Liver (tissue), 8 donors: ENCODE measurements at regions not wholly inside any gene's neighbourhood (a gene's known extent, or its start where the extent isn't known, plus 50 kb on each side); places are given as distances from the start of the nearest gene placed in this dataset.

Source experiments
- DNase-seq: peaks from one replicate; pipeline ENCODE4 v3.0.0-alpha.2; 2017; ENCODE audit warnings: low spot score
- H3K27ac ChIP-seq, 2 donors: one replicate each; pipeline ENCODE4 v1.7.0; 2013; ENCODE audit warnings: inconsistent platforms in 2 of 2, low read length in 2 of 2, control low read depth in 1 of 2, low read depth in 1 of 2, mild to moderate bottlenecking in 1 of 2
- H3K27me3 ChIP-seq, 4 donors: one replicate each; pipeline versions ENCODE4 v1.6.1 to v1.7.0; 2013; ENCODE audit warnings: low read length in 3 of 4, inconsistent platforms in 1 of 4, mild to moderate bottlenecking in 1 of 4, moderate library complexity in 1 of 4; ENCODE audit not compliant: control insufficient read depth in 4 of 4, insufficient read depth in 4 of 4
- H3K36me3 ChIP-seq, 4 donors: one replicate each; pipeline versions ENCODE4 v1.6.1 to v1.7.0; 2013; ENCODE audit warnings: low read length in 3 of 4, mild to moderate bottlenecking in 3 of 4, low read depth in 1 of 4, moderate library complexity in 1 of 4; ENCODE audit not compliant: control insufficient read depth in 4 of 4, insufficient read depth in 3 of 4
- H3K4me1 ChIP-seq, 4 donors: one replicate each; pipeline versions ENCODE4 v1.6.1 to v1.7.0; 2013; ENCODE audit warnings: low read length in 3 of 4, mild to moderate bottlenecking in 3 of 4, moderate library complexity in 1 of 4; ENCODE audit not compliant: control insufficient read depth in 4 of 4, insufficient read depth in 4 of 4
- H3K4me3 ChIP-seq, 3 donors: one replicate each; pipeline versions ENCODE4 v1.6.1 to v1.7.0; 2013; ENCODE audit warnings: low read length in 3 of 3, control low read depth in 1 of 3, low read depth in 1 of 3, mild to moderate bottlenecking in 1 of 3
- H3K9ac ChIP-seq, 2 donors: one replicate each; pipeline ENCODE4 v1.7.0; 2013; ENCODE audit warnings: low read length in 2 of 2, mild to moderate bottlenecking in 2 of 2, moderate library complexity in 2 of 2, control low read depth in 1 of 2, low read depth in 1 of 2
- H3K9me3 ChIP-seq, 4 donors: one replicate each; pipeline versions ENCODE4 v1.6.1 to v1.7.0; 2013; ENCODE audit warnings: low read length in 3 of 4; ENCODE audit not compliant: control insufficient read depth in 4 of 4
- ATF3 ChIP-seq: IDR thresholded peaks from 2 replicates; pipeline ENCODE4 v1.6.1; 2016; ENCODE audit warnings: antibody characterized with exemption
- CTCF ChIP-seq: fragments of 150-350 bp; IDR thresholded peaks from 2 replicates; pipeline ENCODE4 v1.5.1; 2017; ENCODE audit warnings: improper control_type of control experiment, low read depth, low read length; ENCODE audit not compliant: missing input control
- FOXA2 ChIP-seq: IDR thresholded peaks from 2 replicates; pipeline ENCODE4 v1.6.1; 2016; ENCODE audit warnings: antibody characterized with exemption
- GABPA ChIP-seq, 2 donors: IDR thresholded peaks in 1 of 2; conservative IDR thresholded peaks in 1 of 2; 2 replicates each; pipeline ENCODE4 v1.6.1; 2016; ENCODE audit warnings: antibody characterized with exemption in 2 of 2, mild to moderate bottlenecking in 1 of 2, moderate library complexity in 1 of 2
- HNF4A ChIP-seq, 2 donors: conservative IDR thresholded peaks; 2 replicates each; pipeline ENCODE4 v1.6.1; 2016; ENCODE audit warnings: antibody characterized with exemption in 2 of 2, mild to moderate bottlenecking in 2 of 2
- MAX ChIP-seq: IDR thresholded peaks from 2 replicates; pipeline ENCODE4 v1.6.1; 2016; ENCODE audit warnings: antibody characterized with exemption
- RAD21 ChIP-seq, 2 donors: IDR thresholded peaks; 2 replicates each; pipeline ENCODE4 v1.6.1; 2016; ENCODE audit warnings: antibody characterized with exemption in 2 of 2, mild to moderate bottlenecking in 2 of 2
- REST ChIP-seq: IDR thresholded peaks from 2 replicates; pipeline ENCODE4 v1.6.1; 2016; ENCODE audit warnings: antibody characterized with exemption, mild to moderate bottlenecking
- RXRA ChIP-seq, 2 donors: IDR thresholded peaks; 2 replicates each; pipeline ENCODE4 v1.6.1; 2017 to 2018; ENCODE audit warnings: antibody characterized with exemption in 2 of 2, mild to moderate bottlenecking in 1 of 2
- SP1 ChIP-seq: IDR thresholded peaks from 2 replicates; pipeline ENCODE4 v1.6.1; 2018; ENCODE audit warnings: antibody characterized with exemption, mild to moderate bottlenecking
- TAF1 ChIP-seq: conservative IDR thresholded peaks from 2 replicates; pipeline ENCODE4 v1.6.1; 2016; ENCODE audit warnings: antibody characterized with exemption, mild to moderate bottlenecking
- YY1 ChIP-seq: IDR thresholded peaks from 2 replicates; pipeline ENCODE4 v1.6.1; 2016; ENCODE audit warnings: antibody characterized with exemption, mild to moderate bottlenecking
- WGBS: extraction: QIAGEN DNeasy Blood & Tissue Kit; methylation state at CpG from one replicate; pipeline ENCODE4 v1.1.7; 2013; 5-methylcytosine and 5-hydroxymethylcytosine counted together
- TF ChIP-seq, protein P1 (sequence below): IDR thresholded peaks from 2 replicates; pipeline ENCODE4 v1.6.1; 2016; ENCODE audit warnings: antibody characterized with exemption
- donor health status: healthy.
- donor health status: healthy.
- donor health status: healthy.
- donor health status: healthy.
- donor health status: healthy.

- Histone ChIP-seq H3K9me3 (no peaks in the 10 kb centered on the region), H3K36me3 (no peaks in the 10 kb centered on the region), H3K27me3 (no peaks in the 10 kb centered on the region), H3K9ac (no peak overlapping the region), H3K4me1 (peaks cover 0 to 3% (median 1%) of the 10 kb centered on the region in 4 donors), H3K4me3 (no peak overlapping the region), H3K27ac (no peak overlapping the region)
- DNase-seq = peak; percentile 17
- 68% methylated on average over 14 of the region's 14 CpGs for WGBS
- TF ChIP-seq RAD21 (IDR thresholded peaks at IDR 0.05) (peak; percentile 8 to 75), RXRA (IDR thresholded peaks at IDR 0.05) (peak; percentile 62 to 85), YY1 (peak; percentile 23), FOXA2 (no peak), HNF4A (conservative IDR thresholded peaks at IDR 0.05) (peak; percentile 35 to 61), SP1 (peak; percentile 56), TAF1 (no peak)
These were observed 84.2 kb upstream of the FRMD1 start for GRCh38 chr6:168163096-168163731.

DNA sequence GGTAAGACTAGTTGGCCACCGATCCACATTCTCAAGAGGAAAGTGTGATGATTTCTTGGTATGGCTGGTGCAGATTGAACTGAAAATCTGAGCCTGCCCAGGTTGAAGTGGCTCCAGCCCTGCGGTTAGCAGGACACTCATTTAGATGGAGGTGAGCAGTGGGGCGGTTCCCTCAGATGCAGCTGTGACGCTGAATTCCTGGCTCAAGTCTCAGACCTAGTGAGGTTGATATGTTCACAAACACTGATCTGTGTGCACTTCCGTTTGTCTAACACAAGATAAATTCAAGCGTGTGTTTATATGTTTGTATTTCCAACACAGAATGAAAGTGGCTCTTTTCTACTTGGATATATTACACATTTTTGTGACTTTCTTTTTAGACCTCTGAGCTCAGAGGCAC lies 83.4 kb upstream of the FRMD1 start:
- Histone ChIP-seq H3K27me3 (no peaks in the 10 kb centered on the region), H3K9ac (no peak overlapping the region), H3K9me3 (no peaks in the 10 kb centered on the region), H3K4me3 (no peak overlapping the region), H3K4me1 (peaks cover 0 to 5% (median 3%) of the 10 kb centered on the region in 4 donors), H3K27ac (no peak overlapping the region), H3K36me3 (no peaks in the 10 kb centered on the region)
- TF ChIP-seq RAD21 (IDR thresholded peaks at IDR 0.05) (no peak), ATF3 (no peak), GABPA (IDR thresholded peaks at IDR 0.05 in 1 of 2, conservative IDR thresholded peaks at IDR 0.05 in 1 of 2) (no peak), FOXA2 (no peak), MAX (no peak), REST (no peak), YY1 (no peak), CTCF (no peak), SP1 (no peak), HNF4A (conservative IDR thresholded peaks at IDR 0.05) (no peak)
- TF ChIP-seq, protein P1, sequence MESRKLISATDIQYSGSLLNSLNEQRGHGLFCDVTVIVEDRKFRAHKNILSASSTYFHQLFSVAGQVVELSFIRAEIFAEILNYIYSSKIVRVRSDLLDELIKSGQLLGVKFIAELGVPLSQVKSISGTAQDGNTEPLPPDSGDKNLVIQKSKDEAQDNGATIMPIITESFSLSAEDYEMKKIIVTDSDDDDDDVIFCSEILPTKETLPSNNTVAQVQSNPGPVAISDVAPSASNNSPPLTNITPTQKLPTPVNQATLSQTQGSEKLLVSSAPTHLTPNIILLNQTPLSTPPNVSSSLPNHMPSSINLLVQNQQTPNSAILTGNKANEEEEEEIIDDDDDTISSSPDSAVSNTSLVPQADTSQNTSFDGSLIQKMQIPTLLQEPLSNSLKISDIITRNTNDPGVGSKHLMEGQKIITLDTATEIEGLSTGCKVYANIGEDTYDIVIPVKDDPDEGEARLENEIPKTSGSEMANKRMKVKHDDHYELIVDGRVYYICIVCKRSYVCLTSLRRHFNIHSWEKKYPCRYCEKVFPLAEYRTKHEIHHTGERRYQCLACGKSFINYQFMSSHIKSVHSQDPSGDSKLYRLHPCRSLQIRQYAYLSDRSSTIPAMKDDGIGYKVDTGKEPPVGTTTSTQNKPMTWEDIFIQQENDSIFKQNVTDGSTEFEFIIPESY = no peak
- 73% methylated on average over 6 of the region's 6 CpGs for WGBS
- peak; percentile 14 for DNase-seq
